Stimulated activated CD4-positive, alpha-beta T cell treated with anti-CD3 and anti-CD28 coated beads, Interleukin-1b, Interleukin-23, amount 100 ng/mL, for 4 hours (primary cell): ENCODE measurements at regions not wholly inside any gene's neighbourhood (a gene's known extent, or its start where the extent isn't known, plus 50 kb on each side); places are given as distances from the start of the nearest gene placed in this dataset.

ENCODE experiments used
- DNase-seq, 2 donors: peaks; one replicate each; pipeline ENCODE4 v3.0.0-alpha.2; 2020; ENCODE audit warnings: low read depth in 2 of 2

DNA sequence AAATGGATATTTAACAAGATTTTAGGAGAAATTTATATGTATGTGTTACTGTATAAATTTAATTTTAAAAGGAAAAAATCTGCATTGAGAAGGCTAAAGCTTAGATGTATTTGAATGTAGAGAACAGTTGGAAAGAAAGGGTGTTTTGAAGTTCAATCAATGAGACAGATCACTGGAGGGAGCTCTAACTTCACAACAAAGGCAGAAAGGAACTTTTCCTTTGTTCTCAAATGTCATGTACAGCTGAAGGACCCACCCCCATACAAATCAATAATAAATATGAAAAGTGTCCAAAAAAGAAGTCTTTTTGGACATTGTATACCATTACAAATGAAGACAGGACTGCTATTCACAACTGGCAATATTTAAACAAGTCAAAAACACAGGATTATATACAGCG, 403.4 kb downstream of the DNAJB9 start:
- no peak for DNase-seq

DNA sequence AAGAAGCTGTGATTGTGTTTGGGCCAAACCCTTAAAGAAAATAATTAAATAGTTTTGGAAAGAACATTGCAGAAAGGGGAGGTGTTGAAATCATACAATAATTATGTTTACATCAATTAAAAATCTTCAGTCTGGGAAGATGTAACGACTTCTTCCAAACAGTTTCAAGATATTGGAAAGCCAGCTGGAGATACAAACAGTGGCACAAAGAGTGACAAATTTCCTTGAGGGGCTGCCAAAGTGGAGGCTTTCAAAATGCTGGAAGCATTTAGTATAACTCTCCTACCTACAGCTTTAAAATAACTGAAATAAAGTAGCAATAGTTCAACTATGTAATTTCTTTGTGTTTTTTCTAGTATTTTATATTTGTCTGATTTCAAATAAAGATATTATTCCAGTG, 405.0 kb downstream of the DNAJB9 start:
- no peak for DNase-seq

DNA sequence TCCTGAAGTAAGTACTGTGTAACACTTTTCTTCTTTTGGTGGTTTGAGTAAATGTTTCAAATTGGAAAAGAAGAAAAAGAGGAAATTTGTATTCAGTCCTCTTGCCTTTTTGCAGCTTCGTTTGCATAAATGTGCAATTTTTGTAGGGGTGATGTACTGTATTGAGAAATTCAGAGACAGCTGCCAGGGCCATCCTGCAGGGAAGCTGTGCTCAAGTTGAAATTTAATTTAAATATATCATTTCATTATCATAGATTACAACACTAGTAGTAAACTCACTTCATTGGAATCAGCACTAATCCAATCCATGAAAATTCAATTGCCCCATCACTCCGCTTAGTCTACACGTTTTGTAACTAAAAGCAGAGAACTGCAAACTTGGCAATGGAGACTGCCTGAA, 415.4 kb downstream of the DNAJB9 start:
- DNase-seq: no peak

DNA sequence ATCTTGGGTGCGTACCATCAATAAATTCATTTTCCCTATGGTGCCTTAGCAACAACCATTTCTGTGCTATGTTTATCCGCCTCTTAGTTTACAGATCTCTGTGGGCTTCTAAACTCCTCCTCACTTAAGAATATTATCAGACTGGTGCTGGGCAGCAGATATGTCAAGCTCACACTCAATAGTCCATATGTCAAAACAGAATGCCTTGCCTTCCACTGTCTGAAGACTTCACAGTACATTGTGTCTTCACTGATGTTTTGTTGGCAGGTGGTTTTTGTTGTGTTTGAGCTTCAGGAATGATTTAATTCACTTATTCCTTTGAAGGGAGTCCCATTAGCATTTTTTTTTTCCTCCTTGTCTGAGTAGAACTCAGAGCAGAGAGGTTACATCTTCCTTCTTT, 419.6 kb downstream of the DNAJB9 start:
- DNase-seq: no peak

DNA sequence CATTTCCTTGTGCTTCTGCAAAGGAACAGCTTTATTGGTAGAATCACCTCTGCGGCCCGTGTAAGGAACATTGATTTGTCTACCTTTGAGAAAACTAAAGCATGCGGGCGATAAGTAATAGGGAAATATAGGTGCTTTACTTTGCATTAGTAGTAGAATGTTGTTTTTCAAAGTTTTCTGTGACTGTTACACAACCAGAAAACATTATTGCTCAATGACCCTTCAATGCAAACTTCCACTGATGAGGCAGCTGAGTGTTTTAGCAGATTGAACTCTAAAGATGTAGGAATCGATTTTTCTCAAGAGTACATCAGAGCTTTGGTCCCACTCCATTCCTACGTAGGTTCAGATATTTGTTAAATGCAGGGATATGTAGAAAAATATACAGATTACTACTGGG, 427.8 kb downstream of the DNAJB9 start:
- DNase-seq: no peak

DNA sequence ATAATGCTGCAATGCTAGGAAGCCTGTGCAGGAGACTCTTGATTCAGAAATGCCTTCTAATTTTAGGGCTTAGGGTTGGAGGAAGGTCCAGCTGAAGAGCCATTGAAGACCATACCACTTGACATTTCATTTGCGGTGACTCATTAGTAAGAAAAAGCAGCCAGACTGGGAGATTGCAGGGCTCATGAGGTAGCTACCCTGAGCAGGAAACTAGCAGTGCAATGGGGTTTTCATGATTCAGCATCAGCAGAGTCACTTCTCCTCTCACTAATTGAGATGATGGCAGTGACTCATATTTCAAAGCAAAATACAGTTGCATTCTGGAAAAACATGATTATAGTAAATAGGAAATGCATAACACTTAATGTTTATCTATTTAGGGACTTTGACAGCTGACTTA, 434.1 kb downstream of the DNAJB9 start:
- no peak for DNase-seq

DNA sequence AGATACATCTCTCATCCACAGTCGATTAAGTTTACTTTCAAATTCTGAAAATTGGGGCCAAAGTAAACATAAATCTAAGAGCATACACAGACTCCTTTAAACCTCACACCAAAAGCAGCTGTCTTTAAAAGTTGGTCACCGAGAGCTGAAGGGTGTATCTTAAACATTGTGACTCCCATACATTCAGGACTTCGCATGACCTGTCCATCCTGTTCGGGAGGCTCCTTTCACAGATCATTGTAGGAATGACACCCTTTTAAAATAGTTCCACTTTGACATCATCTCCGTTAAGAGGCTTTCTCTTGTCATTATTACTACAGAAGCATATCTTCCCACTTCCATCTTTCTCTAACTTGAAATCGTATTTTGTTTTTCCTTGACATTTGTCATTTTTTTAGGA, 440.0 kb downstream of the DNAJB9 start:
- DNase-seq: no peak

DNA sequence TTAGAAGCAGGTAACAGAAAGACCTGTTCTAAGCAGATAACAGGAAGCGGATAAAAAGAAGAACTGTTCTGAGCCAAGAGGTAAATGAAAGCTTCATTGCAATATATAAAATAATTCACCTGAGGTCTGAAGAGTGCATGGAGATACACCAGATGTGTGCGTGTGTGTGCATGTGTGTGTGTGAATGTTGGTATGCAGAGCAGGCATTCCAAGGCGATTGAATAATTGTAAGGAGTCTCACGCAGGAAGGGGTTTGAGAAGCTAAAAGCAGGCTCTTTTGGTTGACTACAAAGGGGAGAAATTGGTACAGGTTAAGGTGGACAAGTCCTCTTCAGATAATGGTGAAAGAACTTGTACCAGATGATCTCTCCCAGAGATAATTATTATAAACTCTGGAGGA, 450.6 kb downstream of the DNAJB9 start:
- DNase-seq: no peak

DNA sequence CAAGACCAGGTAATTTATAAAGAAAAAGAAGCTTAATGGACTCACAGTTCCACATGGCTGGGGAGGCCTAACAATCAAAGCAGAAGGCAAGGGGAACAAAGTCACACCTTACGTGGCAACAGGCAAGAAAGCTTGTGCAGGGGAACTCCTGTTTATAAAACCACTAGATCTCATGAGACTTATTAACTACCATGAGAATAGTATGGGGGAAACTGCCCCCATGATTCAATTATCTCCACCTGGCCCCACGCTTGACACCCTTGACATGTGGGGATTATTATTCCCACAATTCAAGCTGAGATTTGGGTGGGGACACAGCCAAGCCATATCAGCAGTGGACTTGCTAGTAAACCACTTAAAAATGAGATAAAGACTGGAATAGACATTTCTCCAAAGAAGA, 451.7 kb downstream of the DNAJB9 start:
- no peak for DNase-seq

DNA sequence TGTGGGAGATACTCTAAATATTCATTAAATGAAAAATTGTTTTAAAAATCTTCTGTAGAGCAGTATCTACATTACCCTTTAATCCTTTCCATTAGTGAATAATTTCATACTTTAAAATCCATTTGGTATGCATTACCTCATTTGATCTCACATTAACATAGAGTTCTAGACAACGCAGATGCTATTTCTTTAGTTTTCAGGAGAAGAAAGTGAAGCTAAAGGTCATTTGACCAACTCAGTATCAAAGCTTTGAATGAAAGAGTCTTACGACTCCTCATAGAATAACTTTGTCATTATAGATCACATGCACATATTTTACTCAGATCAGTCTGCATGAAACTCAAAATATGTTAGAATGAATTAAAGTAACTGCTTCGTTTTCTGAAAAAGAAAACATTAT, 460.2 kb downstream of the DNAJB9 start:
- no peak for DNase-seq

DNA sequence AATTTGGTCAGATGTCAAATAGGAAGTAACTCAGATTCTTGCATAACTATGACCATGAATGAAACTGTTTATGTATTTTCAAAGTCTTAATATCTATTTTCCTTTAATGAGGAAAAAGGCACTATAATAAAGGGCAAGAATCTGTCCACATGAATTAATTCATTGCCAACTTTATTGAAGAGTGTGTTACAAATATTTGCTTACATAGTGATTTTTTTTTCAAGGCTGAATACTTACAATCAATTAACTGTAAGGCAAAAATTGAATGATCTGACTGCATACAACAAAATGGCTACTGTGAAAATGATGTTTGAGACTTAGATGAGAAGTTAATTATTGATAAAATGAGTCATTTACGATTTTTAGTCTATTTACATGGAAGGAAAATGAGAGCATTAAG, 475.0 kb downstream of the DNAJB9 start:
- no peak for DNase-seq

DNA sequence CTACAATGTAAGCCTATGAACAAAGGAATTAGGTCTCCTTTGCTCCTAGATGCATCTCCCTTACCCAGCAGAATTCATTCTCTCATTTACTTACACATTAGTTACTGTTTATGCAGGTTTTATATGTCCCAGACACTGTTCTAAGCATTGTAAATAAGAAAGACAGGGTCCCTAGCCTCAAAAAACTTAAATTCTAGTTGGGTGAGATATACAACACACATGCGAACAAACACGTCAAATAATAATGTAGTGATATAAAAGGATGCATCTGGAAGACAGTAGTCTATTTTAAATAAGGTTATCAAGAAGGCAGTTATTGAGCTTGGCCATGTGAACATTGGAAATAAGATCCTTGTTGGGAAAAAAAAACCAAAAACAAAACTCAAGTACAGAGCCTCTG, 479.7 kb downstream of the DNAJB9 start:
- no peak for DNase-seq

DNA sequence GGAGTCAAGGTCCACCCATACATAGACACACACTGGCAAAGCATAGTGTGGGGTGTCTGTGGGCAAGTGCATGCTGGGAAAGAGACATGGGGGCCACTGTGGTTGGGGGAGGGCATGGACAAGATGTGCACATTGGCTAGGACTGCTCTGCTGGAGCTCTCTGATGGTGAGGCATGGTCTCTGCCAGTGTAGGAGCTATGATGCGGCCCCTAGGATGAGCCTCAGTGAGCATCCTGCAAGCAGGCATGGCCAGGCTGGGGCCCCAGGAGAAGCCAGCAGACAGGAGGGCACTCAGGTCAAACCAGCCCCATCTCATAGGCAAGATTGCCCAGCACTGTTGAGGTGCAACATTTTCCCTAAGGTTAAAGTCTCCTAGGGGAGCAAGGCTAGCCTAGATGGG, 489.4 kb downstream of the DNAJB9 start:
- no peak for DNase-seq

DNA sequence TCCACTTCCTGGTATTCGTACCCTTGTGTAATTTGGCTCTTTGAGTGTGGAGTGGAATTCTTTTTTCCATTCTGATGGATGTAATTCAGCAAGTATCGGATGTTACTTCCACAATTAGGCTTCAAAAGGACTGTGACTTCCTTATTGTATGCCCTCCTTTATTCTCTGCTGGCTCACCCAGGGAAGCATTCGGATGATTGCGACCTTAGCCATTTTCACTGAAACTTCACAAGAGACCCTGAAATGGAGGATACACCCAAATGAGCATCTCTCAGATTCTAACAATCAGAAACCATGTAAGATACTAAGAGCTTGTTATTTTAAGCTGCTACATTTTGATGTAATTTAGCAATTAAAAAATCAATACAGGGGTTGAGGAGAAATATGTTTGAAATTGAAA, 493.1 kb downstream of the DNAJB9 start:
- DNase-seq: no peak

DNA sequence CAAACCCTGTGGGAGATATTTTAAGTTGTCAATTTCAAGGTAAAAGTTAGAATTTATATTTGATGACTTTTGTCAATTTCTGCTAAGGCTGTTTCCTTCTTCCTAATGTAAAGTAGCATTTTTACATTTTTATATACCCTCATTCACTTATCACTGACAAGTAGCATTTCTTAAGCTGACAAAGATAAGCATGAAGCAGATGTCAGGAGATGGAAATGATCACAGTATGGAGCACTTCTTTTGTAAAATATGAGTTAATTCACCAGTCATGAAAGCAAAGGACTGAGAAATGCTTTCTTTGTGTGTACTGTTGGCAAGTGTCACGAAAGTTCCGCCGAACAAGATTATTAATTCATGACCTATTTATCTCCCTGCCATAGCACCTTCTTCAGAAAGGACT, 503.9 kb downstream of the DNAJB9 start:
- DNase-seq: no peak

DNA sequence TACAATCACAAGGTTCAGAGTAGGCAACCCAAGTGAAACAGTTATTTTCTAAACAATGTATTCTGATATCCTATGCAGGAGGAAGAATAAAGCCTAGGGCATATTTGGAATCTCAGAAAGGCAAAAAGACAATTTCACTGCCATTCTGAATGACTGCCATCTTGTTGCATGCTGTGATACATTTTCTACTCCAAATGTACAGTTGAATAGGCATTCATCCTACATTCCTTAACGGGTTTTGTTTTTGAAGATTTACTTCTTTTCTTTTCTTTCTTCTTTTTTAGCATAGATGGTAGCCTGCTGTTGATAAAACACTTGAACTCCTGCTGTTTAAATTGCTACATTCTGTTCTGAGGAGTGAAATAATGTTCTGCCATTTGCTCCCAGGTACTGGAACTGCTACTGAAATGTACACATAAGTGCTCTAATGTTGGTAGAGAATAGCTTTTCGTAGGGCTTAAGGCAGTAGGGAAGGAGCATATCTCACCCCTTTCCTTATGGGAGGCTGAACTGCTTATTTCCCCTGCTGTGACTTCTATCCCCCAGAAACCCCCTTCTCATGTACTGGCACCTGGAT, 506.8 kb downstream of the DNAJB9 start:
- DNase-seq: no peak

DNA sequence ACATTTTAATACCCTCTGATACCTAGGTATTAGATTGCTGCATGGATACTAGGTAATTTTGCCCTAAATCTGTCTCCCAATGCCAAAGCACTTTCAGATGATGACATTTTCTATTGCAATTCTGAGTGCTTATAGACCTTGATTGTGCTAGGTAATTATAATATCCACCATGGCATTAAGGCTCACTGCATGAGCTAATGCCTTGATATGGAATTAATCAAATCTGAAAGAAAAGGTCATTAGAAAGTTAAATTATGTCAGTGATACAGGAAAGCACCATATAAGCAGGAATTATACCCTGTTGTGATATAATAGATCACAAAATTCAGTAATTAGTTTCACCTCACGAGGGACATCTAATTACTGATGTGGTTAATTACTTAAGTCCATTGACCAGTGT, 521.4 kb downstream of the DNAJB9 start:
- DNase-seq: no peak

DNA sequence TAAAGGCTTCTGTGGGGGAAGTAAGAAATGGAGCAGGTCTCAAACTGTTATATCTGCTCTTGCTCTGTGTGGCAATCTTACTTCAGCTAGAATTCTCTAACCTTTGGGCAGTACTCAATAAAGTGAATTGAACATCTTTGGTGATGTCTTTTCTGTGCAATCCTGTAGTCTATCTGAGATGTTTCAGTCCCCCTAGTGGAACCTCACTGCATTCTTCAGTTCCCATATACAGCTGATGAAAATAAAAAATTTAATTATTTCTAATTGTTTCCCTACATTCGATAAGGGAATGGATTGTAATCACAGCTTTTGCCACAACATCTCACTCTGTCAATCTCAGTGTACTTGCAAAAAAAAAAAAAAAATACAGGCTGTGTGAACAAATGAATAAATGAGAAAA, 522.6 kb downstream of the DNAJB9 start:
- no peak for DNase-seq

DNA sequence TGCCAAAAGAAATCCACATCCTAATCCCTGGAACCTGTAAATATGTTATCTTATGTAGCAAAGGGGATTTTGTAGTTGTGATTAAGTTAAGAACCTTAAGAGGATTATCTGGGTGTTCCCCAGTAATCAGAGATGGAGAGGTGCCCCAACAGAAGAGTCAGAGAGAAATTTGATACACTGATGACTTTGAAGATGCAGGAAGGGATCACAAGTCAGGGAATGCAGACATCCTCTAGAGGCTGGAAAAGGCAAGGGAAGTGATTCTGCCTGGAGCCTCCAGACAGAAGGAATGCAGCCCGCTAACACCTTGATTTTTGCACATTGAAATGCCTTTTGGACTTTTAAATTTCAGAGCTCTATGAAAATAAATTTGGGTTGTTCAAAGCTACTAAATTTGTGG, 531.7 kb downstream of the DNAJB9 start:
- no peak for DNase-seq

DNA sequence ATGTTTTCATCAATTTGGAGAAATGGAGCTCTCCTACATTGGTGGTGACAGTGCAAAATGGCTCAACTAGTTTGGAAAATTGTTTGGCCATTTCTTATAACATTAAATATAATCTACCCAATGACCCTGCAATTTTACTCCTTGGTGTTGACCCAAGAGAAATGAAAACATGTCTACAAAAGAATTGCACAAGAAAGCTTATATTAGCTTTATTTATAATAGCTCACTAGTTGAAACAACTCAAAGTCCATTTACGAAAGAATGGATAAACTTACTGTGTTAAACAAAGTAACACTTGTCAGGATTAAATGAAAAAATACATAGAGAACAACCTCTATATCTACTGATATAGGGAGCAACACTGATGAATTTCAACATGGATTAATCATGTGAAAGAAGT, 539.9 kb downstream of the DNAJB9 start:
- DNase-seq: no peak

DNA sequence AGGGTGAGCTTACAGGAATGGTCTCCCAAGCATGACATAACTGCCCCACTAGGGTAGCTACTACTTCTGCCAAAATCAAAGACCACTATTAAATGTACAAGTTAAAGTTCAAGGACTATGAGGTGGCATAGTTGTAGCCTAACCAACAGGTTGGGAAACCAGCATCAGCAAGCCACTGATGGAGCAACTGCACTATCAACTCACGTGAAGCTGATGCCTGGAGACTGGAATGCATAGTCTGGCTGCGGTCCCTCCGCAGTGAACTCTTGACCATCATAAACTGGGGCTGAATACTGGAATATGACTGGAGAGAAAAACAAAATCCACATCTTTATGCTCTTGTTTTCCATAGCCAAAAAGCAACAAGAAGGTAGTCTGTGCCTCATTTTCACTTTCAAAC, 541.4 kb downstream of the DNAJB9 start:
- DNase-seq: no peak

DNA sequence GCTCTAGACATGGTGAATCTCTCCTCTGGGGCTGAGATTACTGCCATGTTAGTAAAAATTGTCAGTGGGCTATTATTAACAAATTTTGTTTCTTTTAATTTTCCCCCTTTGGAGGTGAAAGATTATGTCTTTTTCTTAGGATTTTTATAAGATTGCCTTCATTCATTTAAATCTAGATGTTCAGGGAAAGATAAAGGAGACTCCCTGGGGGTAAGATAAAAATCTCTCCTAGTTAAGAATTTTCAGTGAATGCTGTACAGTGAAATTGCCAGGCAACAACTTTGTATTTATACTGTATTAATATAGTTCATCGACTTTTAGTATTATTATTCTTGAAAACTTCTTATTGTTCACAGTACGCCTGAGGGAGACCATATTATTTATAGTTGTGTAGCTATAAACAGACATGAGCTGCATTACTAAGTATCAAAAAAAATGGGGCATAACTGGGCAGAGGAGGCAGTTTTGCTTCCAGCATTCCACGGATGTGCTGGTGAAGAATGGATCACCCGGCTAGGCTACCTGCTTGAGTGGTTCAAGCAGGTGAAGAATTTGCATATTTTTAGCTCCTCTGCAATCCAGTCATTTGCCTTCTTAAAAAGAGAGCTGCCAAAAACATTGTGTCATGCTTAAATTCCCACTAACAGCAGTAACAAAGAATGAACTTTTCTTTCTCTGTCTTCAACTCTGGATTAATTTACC, 552.1 kb downstream of the DNAJB9 start:
- no peak for DNase-seq

DNA sequence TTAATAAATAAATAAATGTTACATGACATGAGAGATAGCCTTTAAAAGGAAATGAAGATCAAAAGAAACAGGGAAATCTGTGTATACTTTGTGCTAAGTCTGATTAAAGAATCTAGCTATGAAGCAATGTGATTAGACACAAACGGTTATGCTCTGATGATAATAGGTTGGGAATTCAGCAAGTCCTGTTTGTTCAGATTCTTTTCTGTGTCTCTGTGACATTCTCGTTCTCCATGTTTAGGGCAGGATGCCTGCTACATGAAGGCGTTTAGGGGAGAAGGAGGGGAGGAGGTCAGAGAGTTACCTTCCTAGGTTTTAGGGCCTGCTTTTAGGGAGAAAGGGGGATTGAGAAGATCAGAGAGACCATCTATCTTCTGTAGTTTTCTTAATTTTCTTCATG, 555.3 kb downstream of the DNAJB9 start:
- no peak for DNase-seq

DNA sequence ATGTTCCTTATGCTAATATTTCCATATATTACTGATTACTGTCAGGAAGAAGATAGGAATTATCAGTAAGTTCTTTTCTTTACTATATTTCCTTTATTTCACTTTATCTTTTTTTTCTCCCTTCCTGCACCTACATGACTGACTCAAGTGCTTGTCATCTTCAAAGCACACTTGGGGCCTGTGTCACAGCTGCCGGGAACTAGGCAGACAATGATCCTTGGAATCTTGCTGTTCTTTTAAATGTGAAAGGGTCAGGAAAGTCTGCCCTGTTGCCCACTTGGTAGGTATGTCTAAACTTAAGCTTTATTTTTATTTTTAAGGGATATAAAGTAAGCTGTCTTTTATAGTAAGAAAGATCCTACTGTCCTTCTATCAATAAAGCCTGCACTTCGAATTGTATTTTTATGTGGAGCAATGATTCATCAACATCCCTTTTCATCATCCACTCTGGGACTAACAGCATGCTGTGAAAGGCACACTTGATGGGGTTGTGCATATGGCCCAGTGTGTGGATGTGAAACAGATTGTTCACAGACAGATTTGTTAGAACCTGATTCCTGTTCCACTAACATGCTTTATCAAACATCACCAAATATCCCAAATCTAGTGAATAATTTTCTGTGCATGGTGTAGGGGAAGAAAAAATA, 556.9 kb downstream of the DNAJB9 start:
- no peak for DNase-seq
